Keratinocyte (primary cell): ENCODE measurements at regions not wholly inside any gene's neighbourhood (a gene's known extent, or its start where the extent isn't known, plus 50 kb on each side); places are given as distances from the start of the nearest gene placed in this dataset.

ENCODE experiments used
- DNase-seq: peaks from one replicate; pipeline ENCODE4 v3.0.0-alpha.2; 2011; ENCODE audit warnings: low read depth, missing footprints, low spot score
- FAIRE-seq: peaks from 2 replicates; lab custom pipeline; 2011; peaks lifted over from hg19 to GRCh38; lab: Jason Lieb, UNC
- H2AFZ ChIP-seq: 2 replicates; pipeline ENCODE4 v1.6.0; 2012; ENCODE audit warnings: low read length, control low read depth, inconsistent platforms; ENCODE audit not compliant: control insufficient read depth
- H3K27ac ChIP-seq: 2 replicates; pipeline ENCODE4 v1.5.1; 2011; ENCODE audit warnings: low read length; ENCODE audit not compliant: control insufficient read depth, insufficient read depth
- H3K27me3 ChIP-seq: 3 replicates; pipeline ENCODE4 v1.6.0; 2011; ENCODE audit warnings: low read length; ENCODE audit not compliant: control insufficient read depth, insufficient read depth; ENCODE audit errors: extremely low read depth
- H3K36me3 ChIP-seq, 2 experiments: 2 replicates in 1 of 2; 3 replicates in 1 of 2; pipeline ENCODE4 v1.5.1; 2011; ENCODE audit warnings: low read length in 2 of 2, mild to moderate bottlenecking in 1 of 2; ENCODE audit not compliant: control insufficient read depth in 2 of 2, insufficient read depth in 2 of 2; ENCODE audit errors: extremely low read depth in 1 of 2
- H3K4me1 ChIP-seq: 3 replicates; pipeline ENCODE4 v1.5.1; 2011; ENCODE audit warnings: low read length; ENCODE audit not compliant: control insufficient read depth, insufficient read depth; ENCODE audit errors: extremely low read depth
- H3K4me2 ChIP-seq: 3 replicates; pipeline ENCODE4 v1.6.0; 2011; ENCODE audit warnings: low read depth, low read length; ENCODE audit not compliant: control insufficient read depth, insufficient read depth; ENCODE audit errors: extremely low read depth
- H3K4me3 ChIP-seq, 3 experiments: fragments of 200-600 bp in 1 of 3; sonication (generic) in 1 of 3; 2 replicates in 2 of 3; 3 replicates in 1 of 3; pipeline ENCODE4 v1.5.1; 2011 to 2016; ENCODE audit warnings: low read length in 3 of 3, mild to moderate bottlenecking in 3 of 3, control low read depth in 2 of 3, inconsistent platforms in 1 of 3, low read depth in 1 of 3, mixed read lengths in 1 of 3, mixed run types in 1 of 3, moderate library complexity in 1 of 3; ENCODE audit not compliant: control insufficient read depth in 2 of 3, insufficient read depth in 2 of 3; ENCODE audit errors: extremely low read depth in 1 of 3
- H3K79me2 ChIP-seq: 2 replicates; pipeline ENCODE4 v1.6.0; 2012; ENCODE audit warnings: low read length; ENCODE audit not compliant: control insufficient read depth, insufficient read depth
- H3K9ac ChIP-seq: 3 replicates; pipeline ENCODE4 v1.6.0; 2011; ENCODE audit warnings: low read length; ENCODE audit not compliant: control insufficient read depth, insufficient read depth; ENCODE audit errors: extremely low read depth
- H3K9me1 ChIP-seq: 3 replicates; pipeline ENCODE4 v1.6.0; 2011; ENCODE audit warnings: low read length; ENCODE audit not compliant: control insufficient read depth, insufficient read depth; ENCODE audit errors: extremely low read depth
- H3K9me3 ChIP-seq: 2 replicates; pipeline ENCODE4 v1.5.1; 2012; ENCODE audit warnings: low read depth, low read length; ENCODE audit not compliant: control insufficient read depth
- H4K20me1 ChIP-seq: 3 replicates; pipeline ENCODE4 v1.6.0; 2011; ENCODE audit warnings: low read length; ENCODE audit not compliant: control insufficient read depth, insufficient read depth; ENCODE audit errors: extremely low read depth
- EZH2 ChIP-seq: IDR thresholded peaks from one replicate; pipeline ENCODE4 v1.6.1; 2012; ENCODE audit warnings: inconsistent platforms, mild to moderate bottlenecking, low read length, moderate library complexity
- dilution Hi-C: fragments of 300-500 bp; cut with MboI; formaldehyde crosslinking; loops from one replicate; pipeline ENCODE4 v1.7.0; 2020; ENCODE audit warnings: low sequenced_read_pairs; ENCODE audit not compliant: extremely low pct_ligation_motif_present
- TF ChIP-seq, protein P1 (sequence below), 3 experiments: IDR thresholded peaks in 1 of 3; conservative IDR thresholded peaks in 1 of 3; optimal IDR thresholded peaks in 1 of 3; 2 replicates in 2 of 3; 3 replicates in 1 of 3; pipeline versions ENCODE3 to v1.5.1; 2011; ENCODE audit warnings: low read length in 3 of 3, mild to moderate bottlenecking in 3 of 3, moderate library complexity in 2 of 3, control low read depth in 1 of 3, inconsistent platforms in 1 of 3; ENCODE audit not compliant: insufficient read depth in 2 of 3; ENCODE audit errors: extremely low read depth in 1 of 3

DNA sequence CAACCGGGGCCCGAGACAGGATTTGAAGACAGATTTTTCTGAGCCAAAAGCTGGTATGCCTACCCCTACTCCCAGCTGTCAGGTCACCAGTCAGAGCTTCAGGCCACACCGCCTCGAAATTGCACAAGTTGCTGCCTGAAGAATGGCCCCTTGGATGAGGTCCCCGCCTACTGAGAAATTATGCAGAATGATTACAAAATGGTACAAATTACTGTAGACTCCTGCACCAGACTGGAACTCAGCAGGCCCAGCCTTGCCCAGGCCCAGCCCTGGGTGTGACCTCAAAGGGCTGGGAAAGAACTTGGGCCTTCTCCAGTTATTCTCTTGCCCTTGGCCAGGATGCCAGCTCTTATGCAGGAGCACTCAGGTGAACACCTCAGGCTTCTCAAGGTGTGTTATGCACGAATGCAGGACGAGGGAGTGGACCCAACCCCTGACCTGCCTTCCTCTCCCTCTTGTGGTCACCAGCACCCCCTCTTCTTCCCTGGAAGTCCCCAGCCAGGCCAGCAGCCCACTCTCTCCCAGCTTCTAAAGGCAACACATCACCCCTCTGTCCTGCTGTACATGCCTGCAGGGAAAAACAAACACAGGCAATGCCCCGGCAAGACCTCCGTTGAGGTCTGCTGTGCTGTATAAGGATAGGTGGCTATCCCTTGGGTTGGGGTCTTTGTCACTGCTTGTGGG, 88.7 kb upstream of the NAA20 start:
- FAIRE-seq (peak; percentile 97), DNase-seq (peak; percentile 85)
- Histone ChIP-seq H3K9ac (peak overlapping the region; percentile 41), H3K4me2 (peak overlapping the region; percentile 76), H3K36me3 (no peaks in the 10 kb centered on the region), H3K4me1 (peaks cover 25% of the 10 kb centered on the region), H4K20me1 (no peaks in the 10 kb centered on the region), H3K4me3 (peak overlapping the region in 1 of 3 experiments; percentile 15), H3K79me2 (no peaks in the 10 kb centered on the region), H3K27ac (peak overlapping the region; percentile 73), H3K9me3 (no peaks in the 10 kb centered on the region), H2AFZ (peak overlapping the region; percentile 49), H3K9me1 (no peaks in the 10 kb centered on the region), H3K27me3 (no peaks in the 10 kb centered on the region)
- TF ChIP-seq, protein P1, sequence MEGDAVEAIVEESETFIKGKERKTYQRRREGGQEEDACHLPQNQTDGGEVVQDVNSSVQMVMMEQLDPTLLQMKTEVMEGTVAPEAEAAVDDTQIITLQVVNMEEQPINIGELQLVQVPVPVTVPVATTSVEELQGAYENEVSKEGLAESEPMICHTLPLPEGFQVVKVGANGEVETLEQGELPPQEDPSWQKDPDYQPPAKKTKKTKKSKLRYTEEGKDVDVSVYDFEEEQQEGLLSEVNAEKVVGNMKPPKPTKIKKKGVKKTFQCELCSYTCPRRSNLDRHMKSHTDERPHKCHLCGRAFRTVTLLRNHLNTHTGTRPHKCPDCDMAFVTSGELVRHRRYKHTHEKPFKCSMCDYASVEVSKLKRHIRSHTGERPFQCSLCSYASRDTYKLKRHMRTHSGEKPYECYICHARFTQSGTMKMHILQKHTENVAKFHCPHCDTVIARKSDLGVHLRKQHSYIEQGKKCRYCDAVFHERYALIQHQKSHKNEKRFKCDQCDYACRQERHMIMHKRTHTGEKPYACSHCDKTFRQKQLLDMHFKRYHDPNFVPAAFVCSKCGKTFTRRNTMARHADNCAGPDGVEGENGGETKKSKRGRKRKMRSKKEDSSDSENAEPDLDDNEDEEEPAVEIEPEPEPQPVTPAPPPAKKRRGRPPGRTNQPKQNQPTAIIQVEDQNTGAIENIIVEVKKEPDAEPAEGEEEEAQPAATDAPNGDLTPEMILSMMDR (optimal IDR thresholded peaks at IDR 0.05 in 1 of 3, IDR thresholded peaks at IDR 0.05 in 1 of 3, conservative IDR thresholded peaks at IDR 0.05 in 1 of 3; ENCODE audit: extremely low read depth in 1 of 3, insufficient read depth in 2 of 3, low read length in 3 of 3): no peak
- TF ChIP-seq EZH2: no peak
- dilution Hi-C loops: no loop called here

DNA sequence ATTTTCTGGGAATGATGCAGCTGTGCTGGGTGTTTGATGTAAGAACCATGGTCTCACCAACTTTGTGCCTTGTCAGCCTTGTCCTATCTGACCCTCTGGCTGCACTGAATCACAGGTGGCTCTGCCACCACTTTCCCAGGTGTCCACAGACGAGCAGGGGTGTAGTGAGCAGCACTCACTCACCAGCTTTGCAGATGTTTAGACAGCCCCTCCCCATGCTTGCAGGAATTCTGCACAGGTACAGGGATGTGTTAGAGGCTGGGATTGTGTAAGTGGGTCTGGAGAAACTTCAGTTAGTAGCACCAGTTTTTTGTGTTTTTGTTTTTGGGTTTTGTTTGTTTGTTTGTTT, 88.2 kb upstream of the NAA20 start:
- no peak for DNase-seq

More for the DNA sequence above, 88.2 kb upstream of the NAA20 start:
- Histone ChIP-seq H4K20me1 (no peaks in the 10 kb centered on the region), H3K4me2 (peak overlapping the region; percentile 76), H3K9me3 (no peaks in the 10 kb centered on the region), H3K9ac (peak overlapping the region; percentile 41), H3K27me3 (no peaks in the 10 kb centered on the region), H3K4me3 (no peak overlapping the region), H3K79me2 (no peaks in the 10 kb centered on the region), H3K4me1 (peaks cover 25% of the 10 kb centered on the region), H2AFZ (peak overlapping the region; percentile 49), H3K36me3 (no peaks in the 10 kb centered on the region), H3K9me1 (no peaks in the 10 kb centered on the region), H3K27ac (peak overlapping the region; percentile 73)
- TF ChIP-seq, protein P1 (optimal IDR thresholded peaks at IDR 0.05 in 1 of 3, IDR thresholded peaks at IDR 0.05 in 1 of 3, conservative IDR thresholded peaks at IDR 0.05 in 1 of 3; ENCODE audit: extremely low read depth in 1 of 3, insufficient read depth in 2 of 3, low read length in 3 of 3): no peak
- no peak for TF ChIP-seq EZH2
- dilution Hi-C loops: no loop called here
- FAIRE-seq: peak; percentile 67
